H9 (cell line): ENCODE measurements at regions not wholly inside any gene's neighbourhood (a gene's known extent, or its start where the extent isn't known, plus 50 kb on each side); places are given as distances from the start of the nearest gene placed in this dataset.

Experiments
- DNase-seq: peaks from one replicate; pipeline ENCODE4 v3.0.0-alpha.2; 2017
- H2AFZ ChIP-seq: one replicate; pipeline ENCODE4 v1.6.1; 2013; ENCODE audit warnings: mild to moderate bottlenecking, low read length, control low read depth, moderate library complexity
- H2AK5ac ChIP-seq: 2 replicates; pipeline ENCODE4 v1.6.1; 2013; ENCODE audit warnings: low read length, control low read depth, mixed read lengths; ENCODE audit not compliant: insufficient read length
- H2BK120ac ChIP-seq: one replicate; pipeline ENCODE4 v1.6.1; 2013; ENCODE audit warnings: low read depth, mild to moderate bottlenecking, low read length, control low read depth, inconsistent platforms; ENCODE audit not compliant: poor library complexity, severe bottlenecking
- H2BK12ac ChIP-seq: 2 replicates; pipeline ENCODE4 v1.6.1; 2013; ENCODE audit warnings: low read length, control low read depth, mixed read lengths, low read depth; ENCODE audit not compliant: insufficient read length
- H2BK15ac ChIP-seq: 2 replicates; pipeline ENCODE4 v1.6.1; 2013; ENCODE audit warnings: low read depth, low read length, control low read depth
- H2BK20ac ChIP-seq: one replicate; pipeline ENCODE4 v1.6.1; 2013; ENCODE audit warnings: low read depth, mild to moderate bottlenecking, low read length, control low read depth, inconsistent platforms; ENCODE audit not compliant: poor library complexity, severe bottlenecking
- H2BK5ac ChIP-seq: 2 replicates; pipeline ENCODE4 v1.6.1; 2013; ENCODE audit warnings: low read length, control low read depth, mixed read lengths; ENCODE audit not compliant: insufficient read length
- H3K14ac ChIP-seq: 2 replicates; pipeline ENCODE4 v1.6.1; 2013; ENCODE audit warnings: low read length, control low read depth; ENCODE audit not compliant: insufficient read depth
- H3K18ac ChIP-seq: 2 replicates; pipeline ENCODE4 v1.6.1; 2013; ENCODE audit warnings: low read depth, mild to moderate bottlenecking, mixed read lengths, low read length, control low read depth; ENCODE audit not compliant: insufficient read length
- H3K23ac ChIP-seq: 2 replicates; pipeline ENCODE4 v1.6.1; 2013; ENCODE audit warnings: low read length, control low read depth, mixed read lengths, low read depth; ENCODE audit not compliant: insufficient read length
- H3K23me2 ChIP-seq: 2 replicates; pipeline ENCODE4 v1.6.1; 2013; ENCODE audit warnings: low read depth, mild to moderate bottlenecking, mixed read lengths, low read length, control low read depth; ENCODE audit not compliant: insufficient read length, poor library complexity, severe bottlenecking
- H3K27ac ChIP-seq: 2 replicates; pipeline ENCODE4 v1.5.1; 2013; ENCODE audit warnings: low read length, control low read depth, mixed read lengths, low read depth; ENCODE audit not compliant: insufficient read length
- H3K27me3 ChIP-seq: 2 replicates; pipeline ENCODE4 v1.6.1; 2013; ENCODE audit warnings: low read length, control low read depth, inconsistent platforms; ENCODE audit not compliant: insufficient read depth
- H3K4ac ChIP-seq: 2 replicates; pipeline ENCODE4 v1.6.1; 2013; ENCODE audit warnings: low read depth, mild to moderate bottlenecking, control low read depth, inconsistent platforms, low read length, moderate library complexity
- H3K4me1 ChIP-seq: 2 replicates; pipeline ENCODE4 v1.6.1; 2013; ENCODE audit warnings: low read length, control low read depth, inconsistent platforms; ENCODE audit not compliant: insufficient read depth
- H3K4me2 ChIP-seq: 2 replicates; pipeline ENCODE4 v1.6.1; 2013; ENCODE audit warnings: low read length, control low read depth, mixed read lengths; ENCODE audit not compliant: insufficient read length, insufficient read depth
- H3K56ac ChIP-seq: 2 replicates; pipeline ENCODE4 v1.6.1; 2013; ENCODE audit warnings: low read depth, mild to moderate bottlenecking, mixed read lengths, low read length, control low read depth; ENCODE audit not compliant: insufficient read length
- H3K79me1 ChIP-seq: 2 replicates; pipeline ENCODE4 v1.6.1; 2013; ENCODE audit warnings: low read depth, mild to moderate bottlenecking, moderate library complexity, low read length, control low read depth, inconsistent platforms; ENCODE audit not compliant: insufficient read depth, poor library complexity, severe bottlenecking
- H3K79me2 ChIP-seq: 2 replicates; pipeline ENCODE4 v1.6.1; 2013; ENCODE audit warnings: low read length, control low read depth, inconsistent platforms; ENCODE audit not compliant: insufficient read depth
- H3K9ac ChIP-seq: 2 replicates; pipeline ENCODE4 v1.6.1; 2013; ENCODE audit warnings: low read length, control low read depth, mixed read lengths; ENCODE audit not compliant: insufficient read length; ENCODE audit errors: extremely low read depth
- H3K9me3 ChIP-seq: one replicate; pipeline ENCODE4 v1.6.1; 2013; ENCODE audit warnings: low read depth, low read length, inconsistent platforms; ENCODE audit not compliant: control insufficient read depth
- H3T11ph ChIP-seq: one replicate; pipeline ENCODE4 v1.6.1; 2013; ENCODE audit warnings: mild to moderate bottlenecking, low read length, control low read depth, inconsistent platforms
- H4K20me1 ChIP-seq: one replicate; pipeline ENCODE4 v1.6.1; 2013; ENCODE audit not compliant: control insufficient read depth, insufficient read length, insufficient read depth
- H4K5ac ChIP-seq: 2 replicates; pipeline ENCODE4 v1.6.1; 2013; ENCODE audit warnings: low read depth, mild to moderate bottlenecking, mixed read lengths, low read length, control low read depth; ENCODE audit not compliant: insufficient read length
- H4K8ac ChIP-seq: replicated peaks from 2 replicates; pipeline ENCODE4 v1.6.1; 2013; ENCODE audit warnings: low read length, control low read depth, mixed read lengths, low read depth; ENCODE audit not compliant: insufficient read length
- H4K91ac ChIP-seq: 2 replicates; pipeline ENCODE4 v1.6.1; 2013; ENCODE audit warnings: low read depth, mild to moderate bottlenecking, moderate library complexity, mixed read lengths, low read length, control low read depth; ENCODE audit not compliant: insufficient read length
- H3K27ac Mint-ChIP-seq, 3 experiments: 2 replicates in 2 of 3; 3 replicates in 1 of 3; pipeline ENCODE4 v1.8.0; 2020 to 2021; ENCODE audit warnings: mixed read lengths in 3 of 3, mild to moderate bottlenecking in 1 of 3, moderate library complexity in 1 of 3
- H3K27me3 Mint-ChIP-seq: 2 replicates; pipeline ENCODE4 v1.8.0; 2021; ENCODE audit warnings: low read depth, mild to moderate bottlenecking, moderate library complexity, mixed read lengths
- H3K36me3 Mint-ChIP-seq, 3 experiments: 2 replicates in 2 of 3; 3 replicates in 1 of 3; pipeline ENCODE4 v1.8.0; 2020 to 2021; ENCODE audit warnings: low read depth in 3 of 3, mixed read lengths in 3 of 3; ENCODE audit not compliant: insufficient read depth in 1 of 3
- H3K4me1 Mint-ChIP-seq, 2 experiments: 2 replicates each; pipeline ENCODE4 v1.8.0; 2020; ENCODE audit warnings: mixed read lengths in 2 of 2
- H3K4me3 Mint-ChIP-seq, 2 experiments: 2 replicates in 1 of 2; 3 replicates in 1 of 2; pipeline ENCODE4 v1.8.0; 2020 to 2021; ENCODE audit warnings: mild to moderate bottlenecking in 2 of 2, mixed read lengths in 2 of 2, moderate library complexity in 1 of 2
- H3K9me3 Mint-ChIP-seq, 2 experiments: 2 replicates in 1 of 2; 3 replicates in 1 of 2; pipeline ENCODE4 v1.8.0; 2020; ENCODE audit warnings: mild to moderate bottlenecking in 2 of 2, mixed read lengths in 2 of 2, moderate library complexity in 1 of 2
- CTCF ChIP-seq: fragments of 200-600 bp; sonication (generic); conservative IDR thresholded peaks from 3 replicates; pipeline ENCODE4 v1.8.0; 2021; ENCODE audit warnings: antibody characterized with exemption, mild to moderate bottlenecking
- WGBS: extraction: QIAGEN DNeasy Blood & Tissue Kit; methylation state at CpG from one replicate; pipeline ENCODE4 v1.1.7; 2013; ENCODE audit warnings: missing lambda C conversion rate, low lambda C conversion rate, mixed read lengths; ENCODE audit not compliant: insufficient read length; ENCODE audit errors: extremely low coverage; 5-methylcytosine and 5-hydroxymethylcytosine counted together

GRCh38 chr1:87972811-87973210, 644.1 kb downstream of the LMO4 start:
- Histone ChIP-seq H3K18ac (no peak overlapping the region), H4K5ac (no peak overlapping the region), H2BK20ac (no peak overlapping the region), H3K79me1 (no peaks in the 10 kb centered on the region), H3K4me1 (peaks cover 6% of the 10 kb centered on the region; the same call in 1 of the 2 replicates), H4K20me1 (no peaks in the 10 kb centered on the region), H2BK12ac (no peak overlapping the region), H4K91ac (no peak overlapping the region), H3T11ph (no peak overlapping the region), H3K9ac (no peak overlapping the region), H3K4me2 (no peak overlapping the region), H2BK5ac (no peak overlapping the region), H3K23me2 (no peaks in the 10 kb centered on the region), H3K9me3 (no peaks in the 10 kb centered on the region), H3K79me2 (no peaks in the 10 kb centered on the region), H2AK5ac (no peak overlapping the region), H2BK120ac (no peak overlapping the region), H2BK15ac (no peak overlapping the region), H3K23ac (no peak overlapping the region), H4K8ac (no peak overlapping the region), H3K4ac (no peak overlapping the region), H2AFZ (no peak overlapping the region), H3K27ac (no peak overlapping the region), H3K14ac (no peak overlapping the region), H3K27me3 (no peaks in the 10 kb centered on the region), H3K56ac (no peak overlapping the region)
- WGBS, result no CpG with 5 or more reads among the region's 3 CpGs
- no peak for TF ChIP-seq CTCF
- H3K4me1 Mint-ChIP-seq, result peaks cover 38 to 40% of the 10 kb centered on the region in 2 experiments
- no peak overlapping the region for H3K4me3 Mint-ChIP-seq
- DNase-seq, result no peak
- no peak overlapping the region for H3K27ac Mint-ChIP-seq
- no peaks in the 10 kb centered on the region for H3K27me3 Mint-ChIP-seq
- no peaks in the 10 kb centered on the region; a peak in 1 of 5 replicates for H3K9me3 Mint-ChIP-seq
- no peaks in the 10 kb centered on the region for H3K36me3 Mint-ChIP-seq
